ENCODE measurements at regions not wholly inside any gene's neighbourhood (a gene's known extent, or its start where the extent isn't known, plus 50 kb on each side); places are given as distances from the start of the nearest gene placed in this dataset.

DNA sequence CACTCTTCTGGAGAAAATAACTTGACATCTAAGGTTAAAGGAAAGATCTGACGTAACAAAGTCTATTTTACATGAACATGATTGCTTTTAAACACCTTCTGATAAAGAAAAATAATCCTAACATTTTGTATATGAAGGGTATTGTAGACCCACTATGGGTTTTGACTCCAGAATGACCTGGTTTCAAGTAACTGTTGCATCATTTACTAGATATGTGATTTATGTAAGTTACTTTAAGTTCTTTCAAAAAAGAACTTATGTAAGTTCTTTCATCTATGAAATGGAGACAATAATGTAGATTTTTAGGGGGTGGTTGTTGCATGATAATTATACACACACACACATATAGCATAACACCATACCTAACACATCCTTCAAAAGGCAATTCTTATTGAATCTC, 147.6 kb upstream of the MIR17HG start:
- Histone ChIP-seq H3K27ac (ENCODE audit: low read depth, low read length) (no peak overlapping the region), H3K79me2 (ENCODE audit: insufficient read depth, low read length) (no peaks in the 10 kb centered on the region), H3K9me2 (replicated peaks; ENCODE audit: insufficient read depth, low read length) (no peaks in the 10 kb centered on the region), H3K4me2 (ENCODE audit: low read depth, low read length, poor library complexity, severe bottlenecking) (no peak overlapping the region), H3K36me3 (ENCODE audit: low read length) (no peaks in the 10 kb centered on the region), H3K9ac (ENCODE audit: low read length) (no peak overlapping the region), H3K9me3 (ENCODE audit: insufficient read depth, low read length) (no peaks in the 10 kb centered on the region), H3K4me3 (ENCODE audit: insufficient read depth, low read length, poor library complexity, severe bottlenecking) (no peak overlapping the region), H3F3A (ENCODE audit: insufficient read depth) (no peaks in the 10 kb centered on the region), H2AFZ (ENCODE audit: low read depth, low read length, severe bottlenecking) (no peak overlapping the region), H4K20me1 (ENCODE audit: low read depth, low read length) (no peaks in the 10 kb centered on the region), H3K27me3 (ENCODE audit: low read length) (no peaks in the 10 kb centered on the region)
- TF ChIP-seq EZH2phosphoT487 (conservative IDR thresholded peaks at IDR 0.05; ENCODE audit: low read length) = no peak
- TF ChIP-seq, protein P1, sequence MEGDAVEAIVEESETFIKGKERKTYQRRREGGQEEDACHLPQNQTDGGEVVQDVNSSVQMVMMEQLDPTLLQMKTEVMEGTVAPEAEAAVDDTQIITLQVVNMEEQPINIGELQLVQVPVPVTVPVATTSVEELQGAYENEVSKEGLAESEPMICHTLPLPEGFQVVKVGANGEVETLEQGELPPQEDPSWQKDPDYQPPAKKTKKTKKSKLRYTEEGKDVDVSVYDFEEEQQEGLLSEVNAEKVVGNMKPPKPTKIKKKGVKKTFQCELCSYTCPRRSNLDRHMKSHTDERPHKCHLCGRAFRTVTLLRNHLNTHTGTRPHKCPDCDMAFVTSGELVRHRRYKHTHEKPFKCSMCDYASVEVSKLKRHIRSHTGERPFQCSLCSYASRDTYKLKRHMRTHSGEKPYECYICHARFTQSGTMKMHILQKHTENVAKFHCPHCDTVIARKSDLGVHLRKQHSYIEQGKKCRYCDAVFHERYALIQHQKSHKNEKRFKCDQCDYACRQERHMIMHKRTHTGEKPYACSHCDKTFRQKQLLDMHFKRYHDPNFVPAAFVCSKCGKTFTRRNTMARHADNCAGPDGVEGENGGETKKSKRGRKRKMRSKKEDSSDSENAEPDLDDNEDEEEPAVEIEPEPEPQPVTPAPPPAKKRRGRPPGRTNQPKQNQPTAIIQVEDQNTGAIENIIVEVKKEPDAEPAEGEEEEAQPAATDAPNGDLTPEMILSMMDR (IDR thresholded peaks at IDR 0.05; ENCODE audit: insufficient read depth, low read length, poor library complexity, severe bottlenecking) = no peak

DNA sequence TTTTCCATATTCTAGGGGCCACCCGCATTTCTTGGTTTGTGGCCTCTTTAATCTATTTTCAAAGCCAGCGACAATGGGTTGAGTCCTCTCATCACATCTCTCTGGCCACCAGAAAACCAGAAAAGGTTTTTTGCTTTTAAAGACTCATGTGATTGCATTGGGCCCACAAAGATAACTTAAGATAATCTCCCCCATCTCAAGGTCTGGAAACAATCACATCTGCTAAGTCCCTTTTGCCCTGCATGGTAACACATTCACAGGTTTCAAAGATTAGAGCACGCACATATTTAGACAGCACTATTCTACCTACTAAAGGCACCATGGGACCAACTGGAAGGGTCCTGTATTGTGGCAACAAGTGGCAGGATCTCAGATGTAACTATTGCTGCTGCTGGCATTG, 147.0 kb upstream of the MIR17HG start:
- Histone ChIP-seq H2AFZ (ENCODE audit: low read depth, low read length, severe bottlenecking) (no peak overlapping the region), H3K36me3 (ENCODE audit: low read length) (no peaks in the 10 kb centered on the region), H3K9me2 (replicated peaks; ENCODE audit: insufficient read depth, low read length) (no peaks in the 10 kb centered on the region), H4K20me1 (ENCODE audit: low read depth, low read length) (no peaks in the 10 kb centered on the region), H3K9ac (ENCODE audit: low read length) (no peak overlapping the region), H3K4me3 (ENCODE audit: insufficient read depth, low read length, poor library complexity, severe bottlenecking) (no peak overlapping the region), H3K79me2 (ENCODE audit: insufficient read depth, low read length) (no peaks in the 10 kb centered on the region), H3F3A (ENCODE audit: insufficient read depth) (no peaks in the 10 kb centered on the region), H3K27me3 (ENCODE audit: low read length) (no peaks in the 10 kb centered on the region), H3K9me3 (ENCODE audit: insufficient read depth, low read length) (no peaks in the 10 kb centered on the region), H3K27ac (ENCODE audit: low read depth, low read length) (no peak overlapping the region), H3K4me2 (ENCODE audit: low read depth, low read length, poor library complexity, severe bottlenecking) (no peak overlapping the region)
- no peak for TF ChIP-seq EZH2phosphoT487 (conservative IDR thresholded peaks at IDR 0.05; ENCODE audit: low read length)
- TF ChIP-seq, protein P1 (IDR thresholded peaks at IDR 0.05; ENCODE audit: insufficient read depth, low read length, poor library complexity, severe bottlenecking) = no peak

DNA sequence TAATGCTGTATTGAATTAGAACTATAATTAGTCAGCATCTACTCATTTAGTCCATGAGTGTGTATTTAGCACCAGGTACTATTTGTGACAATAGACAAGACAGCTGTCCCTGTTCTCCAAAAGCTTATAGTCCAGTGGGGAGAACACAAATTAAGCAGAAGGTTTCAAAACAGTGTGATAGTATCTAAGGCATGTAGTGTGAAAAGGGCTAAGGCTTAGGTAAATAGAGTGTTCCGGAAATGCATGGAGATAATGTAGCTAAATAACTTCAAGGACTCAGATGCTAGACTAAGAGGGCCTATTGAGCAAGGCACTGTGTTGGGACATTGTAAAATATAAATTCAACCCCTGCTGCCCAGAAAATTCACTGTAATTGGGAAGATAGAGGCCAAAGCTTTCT, 144.1 kb upstream of the MIR17HG start:
- H2AFZ ChIP-seq (ENCODE audit: low read depth, low read length, severe bottlenecking) = no peak overlapping the region
- H3K27me3 ChIP-seq (ENCODE audit: low read length) = no peaks in the 10 kb centered on the region
- no peaks in the 10 kb centered on the region for H4K20me1 ChIP-seq (ENCODE audit: low read depth, low read length)
- H3K79me2 ChIP-seq (ENCODE audit: insufficient read depth, low read length) = no peaks in the 10 kb centered on the region
- no peak overlapping the region for H3K27ac ChIP-seq (ENCODE audit: low read depth, low read length)
- H3K4me3 ChIP-seq (ENCODE audit: insufficient read depth, low read length, poor library complexity, severe bottlenecking) = no peak overlapping the region
- H3K9ac ChIP-seq (ENCODE audit: low read length) = no peak overlapping the region
- H3K36me3 ChIP-seq (ENCODE audit: low read length) = no peaks in the 10 kb centered on the region
- no peaks in the 10 kb centered on the region for H3F3A ChIP-seq (ENCODE audit: insufficient read depth)
- H3K4me2 ChIP-seq (ENCODE audit: low read depth, low read length, poor library complexity, severe bottlenecking) = no peak overlapping the region
- no peaks in the 10 kb centered on the region for H3K9me3 ChIP-seq (ENCODE audit: insufficient read depth, low read length)
- no peak for TF ChIP-seq EZH2phosphoT487 (conservative IDR thresholded peaks at IDR 0.05; ENCODE audit: low read length)
- TF ChIP-seq, protein P1 (IDR thresholded peaks at IDR 0.05; ENCODE audit: insufficient read depth, low read length, poor library complexity, severe bottlenecking) = no peak
- no peaks in the 10 kb centered on the region for H3K9me2 ChIP-seq (replicated peaks; ENCODE audit: insufficient read depth, low read length)
